Loucy (cell line): ENCODE measurements at regions not wholly inside any gene's neighbourhood (a gene's known extent, or its start where the extent isn't known, plus 50 kb on each side); places are given as distances from the start of the nearest gene placed in this dataset.

Source experiments
- EZH2phosphoT487 ChIP-seq: fragments of 200-600 bp; IDR thresholded peaks from 2 replicates; pipeline ENCODE4 v1.6.1; 2018; ENCODE audit warnings: antibody characterized with exemption, mild to moderate bottlenecking, moderate library complexity, borderline replicate concordance
- TF ChIP-seq, protein P1 (sequence below): fragments of 200-600 bp; sonication (generic); conservative IDR thresholded peaks from 2 replicates; pipeline ENCODE4 v1.5.1; 2014; ENCODE audit warnings: mild to moderate bottlenecking, antibody characterized with exemption, low read length

DNA sequence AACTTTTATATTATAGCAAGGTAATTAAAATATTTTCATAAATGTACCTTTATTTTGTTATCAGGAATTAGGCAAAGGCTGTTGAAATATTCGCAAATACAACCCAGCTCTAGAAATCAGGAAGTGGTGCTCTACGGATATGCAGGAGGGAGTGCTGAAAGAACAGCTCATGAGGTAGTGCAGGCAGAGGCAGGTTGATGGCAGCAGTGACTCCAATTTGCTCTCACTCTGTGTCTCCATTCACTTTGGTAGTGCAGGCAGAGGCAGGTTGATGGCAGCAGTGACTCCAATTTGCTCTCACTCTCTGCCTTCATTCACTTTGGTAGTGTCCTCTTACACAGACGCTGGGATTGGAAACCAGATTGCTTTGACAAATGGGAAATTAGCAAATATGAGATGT, 277.9 kb downstream of the TRIML1 start:
- TF ChIP-seq, protein P1, sequence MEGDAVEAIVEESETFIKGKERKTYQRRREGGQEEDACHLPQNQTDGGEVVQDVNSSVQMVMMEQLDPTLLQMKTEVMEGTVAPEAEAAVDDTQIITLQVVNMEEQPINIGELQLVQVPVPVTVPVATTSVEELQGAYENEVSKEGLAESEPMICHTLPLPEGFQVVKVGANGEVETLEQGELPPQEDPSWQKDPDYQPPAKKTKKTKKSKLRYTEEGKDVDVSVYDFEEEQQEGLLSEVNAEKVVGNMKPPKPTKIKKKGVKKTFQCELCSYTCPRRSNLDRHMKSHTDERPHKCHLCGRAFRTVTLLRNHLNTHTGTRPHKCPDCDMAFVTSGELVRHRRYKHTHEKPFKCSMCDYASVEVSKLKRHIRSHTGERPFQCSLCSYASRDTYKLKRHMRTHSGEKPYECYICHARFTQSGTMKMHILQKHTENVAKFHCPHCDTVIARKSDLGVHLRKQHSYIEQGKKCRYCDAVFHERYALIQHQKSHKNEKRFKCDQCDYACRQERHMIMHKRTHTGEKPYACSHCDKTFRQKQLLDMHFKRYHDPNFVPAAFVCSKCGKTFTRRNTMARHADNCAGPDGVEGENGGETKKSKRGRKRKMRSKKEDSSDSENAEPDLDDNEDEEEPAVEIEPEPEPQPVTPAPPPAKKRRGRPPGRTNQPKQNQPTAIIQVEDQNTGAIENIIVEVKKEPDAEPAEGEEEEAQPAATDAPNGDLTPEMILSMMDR, result no peak
- no peak for TF ChIP-seq EZH2phosphoT487
